ENCODE measurements at regions not wholly inside any gene's neighbourhood (a gene's known extent, or its start where the extent isn't known, plus 50 kb on each side); places are given as distances from the start of the nearest gene placed in this dataset.

- H3K4me1 ChIP-seq: no peaks in the 10 kb centered on the region
- no peaks in the 10 kb centered on the region for H3K36me3 ChIP-seq
- no peak overlapping the region for H3K27ac ChIP-seq (replicated peaks)
- TF ChIP-seq CTCF (IDR thresholded peaks at IDR 0.05; ENCODE audit: borderline replicate concordance): no peak
- no peak overlapping the region for H3K4me3 ChIP-seq
- no peaks in the 10 kb centered on the region for H3K9me3 ChIP-seq (replicated peaks)
- DNase-seq: no peak
- intact Hi-C loops (cut with micrococcal nuclease): no loop called here
- H3K27me3 ChIP-seq (ENCODE audit: low read depth): no peaks in the 10 kb centered on the region
These were observed 164.3 kb upstream of the PLEKHA5 start for GRCh38 chr12:18965203-18965602.

- no peak overlapping the region for H3K4me3 ChIP-seq
- DNase-seq: no peak
- no peaks in the 10 kb centered on the region for H3K4me1 ChIP-seq
- H3K27me3 ChIP-seq (ENCODE audit: low read depth): no peaks in the 10 kb centered on the region
- no peaks in the 10 kb centered on the region for H3K9me3 ChIP-seq (replicated peaks)
- TF ChIP-seq CTCF (IDR thresholded peaks at IDR 0.05; ENCODE audit: borderline replicate concordance): no peak
- intact Hi-C loops (cut with micrococcal nuclease): no loop called here
- H3K27ac ChIP-seq (replicated peaks): no peak overlapping the region
- no peaks in the 10 kb centered on the region for H3K36me3 ChIP-seq
These were observed 162.6 kb upstream of the PLEKHA5 start for GRCh38 chr12:18966954-18967353.

DNA sequence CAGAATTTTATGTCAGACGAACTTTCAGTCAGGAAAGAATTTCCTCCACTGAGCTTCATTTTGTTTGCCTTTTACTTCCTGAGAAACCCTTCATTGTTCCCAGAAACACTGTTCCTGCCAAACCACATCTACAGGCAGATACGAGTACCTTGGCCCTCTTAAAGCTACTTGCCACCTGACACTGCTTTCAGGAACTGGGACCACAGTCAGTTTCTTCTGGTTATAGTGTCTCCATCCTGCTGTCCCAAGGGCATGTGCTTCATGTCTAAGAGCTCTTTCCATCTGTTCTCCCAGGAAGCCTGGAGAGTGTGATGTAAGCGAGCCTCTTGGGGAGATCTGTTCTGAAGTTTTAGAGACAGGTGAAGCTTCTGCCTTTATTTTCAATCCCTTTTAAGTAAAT is 161.7 kb upstream of the PLEKHA5 start:
- Histone ChIP-seq H3K4me1 (no peaks in the 10 kb centered on the region), H3K4me3 (no peak overlapping the region), H3K9me3 (replicated peaks) (no peaks in the 10 kb centered on the region), H3K27ac (replicated peaks) (no peak overlapping the region), H3K27me3 (ENCODE audit: low read depth) (no peaks in the 10 kb centered on the region), H3K36me3 (no peaks in the 10 kb centered on the region)
- no peak for DNase-seq
- intact Hi-C loops (cut with micrococcal nuclease): no loop called here
- no peak for TF ChIP-seq CTCF (IDR thresholded peaks at IDR 0.05; ENCODE audit: borderline replicate concordance)

GRCh38 chr12:18969512-18969911 is 160.0 kb upstream of the PLEKHA5 start:
- Histone ChIP-seq H3K36me3 (no peaks in the 10 kb centered on the region), H3K9me3 (replicated peaks) (no peaks in the 10 kb centered on the region), H3K27me3 (ENCODE audit: low read depth) (no peaks in the 10 kb centered on the region), H3K4me1 (no peaks in the 10 kb centered on the region), H3K27ac (replicated peaks) (no peak overlapping the region), H3K4me3 (no peak overlapping the region)
- no peak for DNase-seq
- intact Hi-C loops (cut with micrococcal nuclease): no loop called here
- TF ChIP-seq CTCF (IDR thresholded peaks at IDR 0.05; ENCODE audit: borderline replicate concordance): no peak

GRCh38 chr12:18970603-18971002 is 158.9 kb upstream of the PLEKHA5 start:
- no peak for DNase-seq
- H3K36me3 ChIP-seq: no peaks in the 10 kb centered on the region
- intact Hi-C loops (cut with micrococcal nuclease): no loop called here
- no peak overlapping the region for H3K4me3 ChIP-seq
- TF ChIP-seq CTCF (IDR thresholded peaks at IDR 0.05; ENCODE audit: borderline replicate concordance): no peak
- H3K27me3 ChIP-seq (ENCODE audit: low read depth): no peaks in the 10 kb centered on the region
- H3K4me1 ChIP-seq: no peaks in the 10 kb centered on the region
- H3K9me3 ChIP-seq (replicated peaks): peaks cover 5% of the 10 kb centered on the region
- H3K27ac ChIP-seq (replicated peaks): no peak overlapping the region

GRCh38 chr12:18971932-18972331 is 157.6 kb upstream of the PLEKHA5 start:
- no peak for DNase-seq
- Histone ChIP-seq H3K4me3 (no peak overlapping the region), H3K27ac (replicated peaks) (no peak overlapping the region), H3K4me1 (no peaks in the 10 kb centered on the region), H3K27me3 (ENCODE audit: low read depth) (no peaks in the 10 kb centered on the region), H3K36me3 (no peaks in the 10 kb centered on the region), H3K9me3 (replicated peaks) (peaks cover 18% of the 10 kb centered on the region)
- intact Hi-C loops (cut with micrococcal nuclease): no loop called here
- TF ChIP-seq CTCF (IDR thresholded peaks at IDR 0.05; ENCODE audit: borderline replicate concordance): no peak

Measured in left ventricle myocardium inferior (tissue), 1 donor.